ENCODE measurements at regions not wholly inside any gene's neighbourhood (a gene's known extent, or its start where the extent isn't known, plus 50 kb on each side); places are given as distances from the start of the nearest gene placed in this dataset.

- no peaks in the 10 kb centered on the region for H3K9me3 ChIP-seq (ENCODE audit: low read length)
- no peak overlapping the region for H3K27ac ChIP-seq (ENCODE audit: low read depth, low read length)
- no peak overlapping the region for H3K4me3 ChIP-seq (ENCODE audit: low read depth in 1 of 2, low read length in 2 of 2)
- H3K27me3 ChIP-seq (ENCODE audit: control insufficient read depth in 1 of 2, insufficient read depth in 2 of 2, low read length in 2 of 2), result no peaks in the 10 kb centered on the region
- no peaks in the 10 kb centered on the region for H3K36me3 ChIP-seq (ENCODE audit: insufficient read depth, low read length)
- no peak overlapping the region for H3K9ac ChIP-seq (ENCODE audit: low read length)
- no peaks in the 10 kb centered on the region for H3K4me1 ChIP-seq (ENCODE audit: insufficient read depth, low read length)
Observed at GRCh38 chr2:236939271-236939670, 146.4 kb upstream of the COPS8 start.

- no peak overlapping the region for H3K27ac ChIP-seq (ENCODE audit: low read depth, low read length)
- H3K9ac ChIP-seq (ENCODE audit: low read length), result no peak overlapping the region
- H3K9me3 ChIP-seq (ENCODE audit: low read length), result no peaks in the 10 kb centered on the region
- H3K4me3 ChIP-seq (ENCODE audit: low read depth in 1 of 2, low read length in 2 of 2), result no peak overlapping the region
- no peaks in the 10 kb centered on the region for H3K36me3 ChIP-seq (ENCODE audit: insufficient read depth, low read length)
- H3K4me1 ChIP-seq (ENCODE audit: insufficient read depth, low read length), result no peaks in the 10 kb centered on the region
- no peaks in the 10 kb centered on the region for H3K27me3 ChIP-seq (ENCODE audit: control insufficient read depth in 1 of 2, insufficient read depth in 2 of 2, low read length in 2 of 2)
Observed at GRCh38 chr2:236939721-236940231, 145.9 kb upstream of the COPS8 start.

DNA sequence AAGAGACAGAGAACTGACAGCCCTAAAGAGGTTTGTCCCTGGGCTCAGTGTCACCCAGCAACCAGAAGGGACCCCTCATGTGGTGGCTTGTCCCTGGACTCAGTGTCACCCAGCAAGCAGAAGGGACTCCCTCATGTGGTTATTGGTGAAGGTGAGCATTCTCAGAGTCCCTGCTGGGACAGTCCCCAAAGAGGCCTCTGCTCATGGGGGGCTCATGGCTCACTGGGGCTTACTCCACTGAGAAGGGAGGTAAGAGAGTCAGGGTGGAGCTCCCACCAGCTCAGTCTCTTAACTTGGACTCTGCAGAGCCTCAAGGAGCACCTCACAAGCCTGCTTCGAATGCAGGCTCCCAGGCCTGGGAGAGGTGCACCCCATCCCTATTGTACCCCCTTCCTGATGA, 145.2 kb upstream of the COPS8 start:
- no peak overlapping the region for H3K4me3 ChIP-seq (ENCODE audit: low read depth in 1 of 2, low read length in 2 of 2)
- no peaks in the 10 kb centered on the region for H3K9me3 ChIP-seq (ENCODE audit: low read length)
- no peaks in the 10 kb centered on the region for H3K4me1 ChIP-seq (ENCODE audit: insufficient read depth, low read length)
- no peak overlapping the region for H3K27ac ChIP-seq (ENCODE audit: low read depth, low read length)
- H3K36me3 ChIP-seq (ENCODE audit: insufficient read depth, low read length), result no peaks in the 10 kb centered on the region
- H3K27me3 ChIP-seq (ENCODE audit: control insufficient read depth in 1 of 2, insufficient read depth in 2 of 2, low read length in 2 of 2), result no peaks in the 10 kb centered on the region
- H3K9ac ChIP-seq (ENCODE audit: low read length), result no peak overlapping the region

- no peak overlapping the region for H3K27ac ChIP-seq (ENCODE audit: low read depth, low read length)
- no peaks in the 10 kb centered on the region for H3K36me3 ChIP-seq (ENCODE audit: insufficient read depth, low read length)
- no peak overlapping the region for H3K4me3 ChIP-seq (ENCODE audit: low read depth in 1 of 2, low read length in 2 of 2)
- no peaks in the 10 kb centered on the region for H3K9me3 ChIP-seq (ENCODE audit: low read length)
- no peaks in the 10 kb centered on the region for H3K27me3 ChIP-seq (ENCODE audit: control insufficient read depth in 1 of 2, insufficient read depth in 2 of 2, low read length in 2 of 2)
- H3K9ac ChIP-seq (ENCODE audit: low read length), result no peak overlapping the region
- no peaks in the 10 kb centered on the region for H3K4me1 ChIP-seq (ENCODE audit: insufficient read depth, low read length)
Observed at GRCh38 chr2:236940916-236941520, 144.7 kb upstream of the COPS8 start.

DNA sequence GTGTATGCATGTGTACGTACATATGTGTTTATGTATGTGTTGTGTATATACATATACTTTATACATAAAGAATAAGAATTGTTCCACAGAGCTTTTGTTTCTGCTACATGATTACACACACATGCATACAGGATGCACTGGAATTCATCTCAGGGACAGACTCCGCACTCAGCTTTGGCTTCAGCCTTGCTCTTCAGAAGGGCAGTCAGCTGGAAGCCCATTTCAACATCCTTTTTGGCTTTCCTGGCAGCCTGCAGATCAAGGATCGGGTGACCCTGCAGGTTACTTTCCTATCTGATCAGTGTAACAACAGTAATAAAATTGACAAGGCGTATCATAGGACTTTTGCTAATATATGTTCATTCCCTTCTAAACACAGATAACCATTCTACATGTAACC, 144.1 kb upstream of the COPS8 start:
- Histone ChIP-seq H3K4me3 (ENCODE audit: low read depth in 1 of 2, low read length in 2 of 2) (no peak overlapping the region), H3K27ac (ENCODE audit: low read depth, low read length) (no peak overlapping the region)

GRCh38 chr2:236942554-236942953, 143.1 kb upstream of the COPS8 start:
- H3K9me3 ChIP-seq (ENCODE audit: low read length), result no peaks in the 10 kb centered on the region
- H3K27me3 ChIP-seq (ENCODE audit: control insufficient read depth in 1 of 2, insufficient read depth in 2 of 2, low read length in 2 of 2), result no peaks in the 10 kb centered on the region
- no peak overlapping the region for H3K27ac ChIP-seq (ENCODE audit: low read depth, low read length)
- H3K4me1 ChIP-seq (ENCODE audit: insufficient read depth, low read length), result no peaks in the 10 kb centered on the region
- no peaks in the 10 kb centered on the region for H3K36me3 ChIP-seq (ENCODE audit: insufficient read depth, low read length)
- H3K4me3 ChIP-seq (ENCODE audit: low read depth in 1 of 2, low read length in 2 of 2), result no peak overlapping the region
- no peak overlapping the region for H3K9ac ChIP-seq (ENCODE audit: low read length)

More for the DNA sequence above, 144.1 kb upstream of the COPS8 start:
- no peaks in the 10 kb centered on the region for H3K9me3 ChIP-seq (ENCODE audit: low read length)
- no peaks in the 10 kb centered on the region for H3K27me3 ChIP-seq (ENCODE audit: control insufficient read depth in 1 of 2, insufficient read depth in 2 of 2, low read length in 2 of 2)
- H3K36me3 ChIP-seq (ENCODE audit: insufficient read depth, low read length), result no peaks in the 10 kb centered on the region
- H3K4me1 ChIP-seq (ENCODE audit: insufficient read depth, low read length), result no peaks in the 10 kb centered on the region
- H3K9ac ChIP-seq (ENCODE audit: low read length), result no peak overlapping the region

- H3K4me1 ChIP-seq (ENCODE audit: insufficient read depth, low read length), result no peaks in the 10 kb centered on the region
- H3K27me3 ChIP-seq (ENCODE audit: control insufficient read depth in 1 of 2, insufficient read depth in 2 of 2, low read length in 2 of 2), result no peaks in the 10 kb centered on the region
- H3K36me3 ChIP-seq (ENCODE audit: insufficient read depth, low read length), result no peaks in the 10 kb centered on the region
- no peak overlapping the region for H3K27ac ChIP-seq (ENCODE audit: low read depth, low read length)
- no peak overlapping the region for H3K9ac ChIP-seq (ENCODE audit: low read length)
- no peaks in the 10 kb centered on the region for H3K9me3 ChIP-seq (ENCODE audit: low read length)
- H3K4me3 ChIP-seq (ENCODE audit: low read depth in 1 of 2, low read length in 2 of 2), result no peak overlapping the region
Observed at GRCh38 chr2:236943068-236943467, 142.6 kb upstream of the COPS8 start.

GRCh38 chr2:236943841-236944513, 141.7 kb upstream of the COPS8 start:
- Histone ChIP-seq H3K27ac (ENCODE audit: low read depth, low read length) (no peak overlapping the region), H3K4me3 (ENCODE audit: low read depth in 1 of 2, low read length in 2 of 2) (no peak overlapping the region), H3K36me3 (ENCODE audit: insufficient read depth, low read length) (no peaks in the 10 kb centered on the region), H3K4me1 (ENCODE audit: insufficient read depth, low read length) (no peaks in the 10 kb centered on the region), H3K27me3 (ENCODE audit: control insufficient read depth in 1 of 2, insufficient read depth in 2 of 2, low read length in 2 of 2) (no peaks in the 10 kb centered on the region), H3K9ac (ENCODE audit: low read length) (no peak overlapping the region), H3K9me3 (ENCODE audit: low read length) (no peaks in the 10 kb centered on the region)

GRCh38 chr2:236944561-236944960, 141.1 kb upstream of the COPS8 start:
- H3K9me3 ChIP-seq (ENCODE audit: low read length), result no peaks in the 10 kb centered on the region
- no peaks in the 10 kb centered on the region for H3K4me1 ChIP-seq (ENCODE audit: insufficient read depth, low read length)
- H3K4me3 ChIP-seq (ENCODE audit: low read depth in 1 of 2, low read length in 2 of 2), result no peak overlapping the region
- no peaks in the 10 kb centered on the region for H3K36me3 ChIP-seq (ENCODE audit: insufficient read depth, low read length)
- H3K27me3 ChIP-seq (ENCODE audit: control insufficient read depth in 1 of 2, insufficient read depth in 2 of 2, low read length in 2 of 2), result no peaks in the 10 kb centered on the region
- H3K9ac ChIP-seq (ENCODE audit: low read length), result no peak overlapping the region
- no peak overlapping the region for H3K27ac ChIP-seq (ENCODE audit: low read depth, low read length)

DNA sequence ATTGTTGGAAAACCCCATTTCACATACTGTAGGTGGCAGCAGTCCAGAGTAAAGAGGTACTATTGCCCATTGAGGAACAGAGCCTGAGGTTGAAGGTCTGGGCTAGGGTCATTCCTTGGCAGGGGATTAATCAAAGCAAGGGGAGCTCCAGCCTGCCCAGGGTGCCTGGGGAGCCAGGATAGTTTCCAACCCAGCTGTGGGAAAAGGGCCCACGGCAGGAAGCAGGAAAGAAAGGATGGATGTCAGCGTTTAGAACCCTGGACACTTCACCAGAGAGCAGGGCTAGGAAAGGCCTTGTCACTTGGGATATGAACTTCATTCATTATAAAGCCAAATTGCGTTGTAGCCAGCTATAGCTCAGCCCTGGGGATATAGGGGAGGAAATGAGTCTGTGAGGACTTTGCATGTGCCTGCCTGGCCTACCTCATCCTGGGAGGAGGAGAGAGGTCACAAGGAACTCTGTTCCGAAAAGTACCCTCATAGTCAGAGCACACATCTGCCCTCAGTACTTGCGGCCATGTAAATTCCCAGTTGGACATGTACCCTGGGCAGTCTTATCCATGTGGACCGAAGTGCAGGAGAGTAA, 140.2 kb upstream of the COPS8 start:
- H3K9ac ChIP-seq (ENCODE audit: low read length), result no peak overlapping the region
- no peaks in the 10 kb centered on the region for H3K27me3 ChIP-seq (ENCODE audit: control insufficient read depth in 1 of 2, insufficient read depth in 2 of 2, low read length in 2 of 2)
- H3K27ac ChIP-seq (ENCODE audit: low read depth, low read length), result no peak overlapping the region
- no peaks in the 10 kb centered on the region for H3K9me3 ChIP-seq (ENCODE audit: low read length)
- H3K36me3 ChIP-seq (ENCODE audit: insufficient read depth, low read length), result no peaks in the 10 kb centered on the region
- no peak overlapping the region for H3K4me3 ChIP-seq (ENCODE audit: low read depth in 1 of 2, low read length in 2 of 2)
- H3K4me1 ChIP-seq (ENCODE audit: insufficient read depth, low read length), result no peaks in the 10 kb centered on the region

DNA sequence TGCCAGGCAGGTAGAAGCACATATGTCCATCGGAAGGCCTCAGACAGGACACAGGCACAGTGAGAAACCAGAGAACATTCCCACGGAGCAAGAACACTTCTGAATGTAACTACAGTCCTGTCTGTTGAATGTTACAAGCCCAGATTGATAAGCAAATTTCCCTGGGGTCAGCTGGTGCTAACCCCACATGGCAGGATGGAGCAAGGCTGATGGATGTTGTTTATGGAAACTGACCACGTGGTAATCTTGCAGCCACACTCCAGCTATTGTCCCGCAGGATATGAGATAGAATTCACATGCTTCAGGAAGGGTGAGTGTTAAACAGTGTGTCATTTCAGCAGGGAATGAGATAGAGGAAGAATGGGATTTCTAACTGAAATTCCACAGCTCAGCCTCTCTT, 138.8 kb upstream of the COPS8 start:
- H3K9me3 ChIP-seq (ENCODE audit: low read length), result no peaks in the 10 kb centered on the region
- no peaks in the 10 kb centered on the region for H3K27me3 ChIP-seq (ENCODE audit: control insufficient read depth in 1 of 2, insufficient read depth in 2 of 2, low read length in 2 of 2)
- no peaks in the 10 kb centered on the region for H3K4me1 ChIP-seq (ENCODE audit: insufficient read depth, low read length)
- no peaks in the 10 kb centered on the region for H3K36me3 ChIP-seq (ENCODE audit: insufficient read depth, low read length)
- H3K9ac ChIP-seq (ENCODE audit: low read length), result no peak overlapping the region
- no peak overlapping the region for H3K4me3 ChIP-seq (ENCODE audit: low read depth in 1 of 2, low read length in 2 of 2)
- H3K27ac ChIP-seq (ENCODE audit: low read depth, low read length), result no peak overlapping the region

All from muscle layer of colon (tissue), 2 donors.